Activated T-helper 2 cell treated with anti-CD3 and anti-CD28 coated beads, Interferon-gamma antibody, Interleukin-2, Interleukin-4, amounts not matched to agents 10 μg/mL and 5 μg/mL and 100 μg/mL, durations not matched to agents 14 hours and 24 hours and 36 hours (primary cell): ENCODE measurements at regions not wholly inside any gene's neighbourhood (a gene's known extent, or its start where the extent isn't known, plus 50 kb on each side); places are given as distances from the start of the nearest gene placed in this dataset.
A peak's percentile ranks its signal among the peaks of the same experiment; 100 is the strongest.

Source experiments
- DNase-seq: peaks from one replicate; pipeline ENCODE4 v3.0.0; 2021; ENCODE audit warnings: low spot score
- H3K27ac Mint-ChIP-seq: one replicate; pipeline ENCODE4 v1.8.0; 2021; ENCODE audit warnings: mixed read lengths
- H3K27me3 Mint-ChIP-seq: one replicate; pipeline ENCODE4 v1.8.0; 2021; ENCODE audit warnings: low read depth, mixed read lengths
- H3K36me3 Mint-ChIP-seq: one replicate; pipeline ENCODE4 v1.8.0; 2021; ENCODE audit warnings: low read depth, mixed read lengths
- H3K4me1 Mint-ChIP-seq: one replicate; pipeline ENCODE4 v1.8.0; 2021; ENCODE audit warnings: low read depth, mixed read lengths
- H3K4me3 Mint-ChIP-seq: one replicate; pipeline ENCODE4 v1.8.0; 2021; ENCODE audit warnings: low read depth, mild to moderate bottlenecking, moderate library complexity, mixed read lengths
- H3K9me3 Mint-ChIP-seq: one replicate; pipeline ENCODE4 v1.8.0; 2021; ENCODE audit warnings: mixed read lengths
- intact Hi-C: fragments of 100-400 bp; cut with micrococcal nuclease; formaldehyde crosslinking; loops from one replicate; pipeline ENCODE4 v1.15.1; 2023

DNA sequence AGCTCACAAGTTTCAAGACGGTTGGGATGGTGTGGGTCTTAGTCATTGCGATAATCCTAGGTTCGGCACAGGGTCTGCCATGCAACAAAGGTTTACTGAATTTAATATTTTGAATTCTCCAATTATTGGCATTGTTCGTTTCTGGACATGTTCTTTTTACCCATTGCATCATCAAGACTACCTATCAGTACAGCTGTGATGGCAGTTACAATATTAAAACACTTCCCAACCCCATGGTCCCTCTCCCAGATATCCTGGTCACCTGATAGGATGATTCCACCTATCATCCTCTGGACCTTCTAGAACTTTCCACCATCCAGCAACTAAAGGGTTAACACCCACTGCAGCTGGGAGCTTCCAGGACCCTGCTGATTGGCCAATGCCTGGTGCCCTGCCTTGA is 377.8 kb upstream of the PRKCQ start:
- intact Hi-C loops: no loop called here
- Mint-ChIP-seq H3K27me3 (peaks cover 11% of the 10 kb centered on the region), H3K27ac (no peak overlapping the region), H3K9me3 (no peaks in the 10 kb centered on the region), H3K36me3 (no peaks in the 10 kb centered on the region), H3K4me3 (no peak overlapping the region), H3K4me1 (peaks cover 16% of the 10 kb centered on the region)
- DNase-seq: no peak

GRCh38 chr10:6956562-6956961 is 376.5 kb upstream of the PRKCQ start:
- Mint-ChIP-seq H3K27ac (no peak overlapping the region), H3K27me3 (peaks cover 11% of the 10 kb centered on the region)

DNA sequence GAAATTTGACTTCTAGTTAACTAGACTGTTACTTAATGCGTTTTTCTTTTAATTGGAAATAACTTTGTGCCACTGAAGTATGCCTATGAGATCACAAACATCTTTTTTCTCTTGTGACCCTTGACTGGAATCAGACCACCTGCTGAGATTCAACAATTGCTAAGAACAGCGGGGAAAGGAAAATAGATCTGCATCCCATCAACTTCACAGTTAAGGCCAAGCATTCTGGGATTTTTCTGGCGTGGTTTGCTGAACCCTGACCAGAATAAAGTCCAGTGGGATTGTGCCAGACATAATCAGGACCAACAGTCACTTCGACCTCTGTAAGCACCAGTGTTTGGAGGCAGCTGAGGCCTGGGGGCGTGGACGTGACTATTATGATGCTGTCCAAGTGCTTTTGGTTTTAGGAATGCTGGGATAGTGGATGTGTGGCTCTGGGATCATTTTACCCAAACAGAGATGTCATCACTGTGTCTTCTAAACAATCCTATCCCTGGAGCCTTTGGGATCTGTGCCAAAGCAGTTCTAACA is 373.3 kb upstream of the PRKCQ start:
- DNase-seq: no peak
- peaks cover 6% of the 10 kb centered on the region for H3K27me3 Mint-ChIP-seq
- no peaks in the 10 kb centered on the region for H3K36me3 Mint-ChIP-seq
- intact Hi-C loops: no loop called here
- peaks cover 7% of the 10 kb centered on the region for H3K4me1 Mint-ChIP-seq
- H3K4me3 Mint-ChIP-seq: no peak overlapping the region
- H3K27ac Mint-ChIP-seq: no peak overlapping the region
- H3K9me3 Mint-ChIP-seq: no peaks in the 10 kb centered on the region

More at GRCh38 chr10:6956562-6956961, 376.5 kb upstream of the PRKCQ start:
- DNase-seq: no peak
- peaks cover 16% of the 10 kb centered on the region for H3K4me1 Mint-ChIP-seq
- H3K9me3 Mint-ChIP-seq: no peaks in the 10 kb centered on the region
- H3K4me3 Mint-ChIP-seq: no peak overlapping the region
- no peaks in the 10 kb centered on the region for H3K36me3 Mint-ChIP-seq
- intact Hi-C loops: no loop called here

DNA sequence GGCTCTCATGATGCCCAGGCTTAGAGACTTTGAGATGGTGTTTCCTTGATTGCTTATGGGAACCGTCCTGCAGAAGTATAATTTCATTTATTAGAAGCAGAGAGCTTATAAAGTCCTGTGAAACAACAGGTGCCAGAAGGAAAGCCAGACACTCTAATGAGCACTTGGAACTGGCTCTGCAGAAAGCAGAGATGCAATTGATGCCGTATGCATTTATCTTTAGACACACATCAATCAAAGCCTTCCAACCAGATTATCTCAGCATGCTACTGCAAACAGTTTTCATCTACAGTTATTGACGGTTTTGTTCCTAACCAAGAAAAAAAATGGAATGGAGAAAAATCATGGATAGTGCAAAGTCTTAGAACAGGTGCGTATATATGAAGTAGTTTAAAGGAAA is 371.7 kb upstream of the PRKCQ start:
- Mint-ChIP-seq H3K4me1 (no peaks in the 10 kb centered on the region), H3K9me3 (no peaks in the 10 kb centered on the region), H3K4me3 (no peak overlapping the region), H3K27ac (no peak overlapping the region), H3K36me3 (no peaks in the 10 kb centered on the region), H3K27me3 (peaks cover 14% of the 10 kb centered on the region)
- intact Hi-C loops: no loop called here
- DNase-seq: no peak

DNA sequence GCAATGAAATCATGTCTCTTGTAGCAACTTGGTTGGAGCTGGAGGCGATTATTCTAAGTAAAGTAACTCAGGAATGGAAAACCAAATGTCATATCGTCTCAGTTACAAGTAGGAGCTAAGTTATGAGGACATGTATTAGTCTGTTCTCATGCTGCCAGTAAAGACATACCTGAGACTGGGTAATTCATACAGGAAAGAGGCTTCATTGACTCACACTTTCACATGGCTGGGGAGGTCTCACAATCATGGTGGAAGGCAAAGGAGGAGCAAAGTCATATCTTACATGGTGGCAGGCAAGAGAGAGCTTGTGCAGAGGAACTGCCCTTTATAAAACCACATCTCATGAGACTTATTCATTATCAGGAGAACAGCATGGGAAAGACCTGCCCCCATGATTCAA is 370.1 kb upstream of the PRKCQ start:
- Mint-ChIP-seq H3K27me3 (peaks cover 23% of the 10 kb centered on the region), H3K9me3 (no peaks in the 10 kb centered on the region), H3K36me3 (no peaks in the 10 kb centered on the region), H3K4me1 (no peaks in the 10 kb centered on the region), H3K27ac (no peak overlapping the region), H3K4me3 (no peak overlapping the region)
- no peak for DNase-seq
- intact Hi-C loops: no loop called here

- Mint-ChIP-seq H3K4me3 (no peak overlapping the region), H3K27me3 (peaks cover 33% of the 10 kb centered on the region), H3K36me3 (no peaks in the 10 kb centered on the region), H3K9me3 (no peaks in the 10 kb centered on the region), H3K4me1 (no peaks in the 10 kb centered on the region), H3K27ac (no peak overlapping the region)
- intact Hi-C loops: no loop called here
- no peak for DNase-seq
These were observed 364.4 kb upstream of the PRKCQ start for GRCh38 chr10:6944436-6944835.

DNA sequence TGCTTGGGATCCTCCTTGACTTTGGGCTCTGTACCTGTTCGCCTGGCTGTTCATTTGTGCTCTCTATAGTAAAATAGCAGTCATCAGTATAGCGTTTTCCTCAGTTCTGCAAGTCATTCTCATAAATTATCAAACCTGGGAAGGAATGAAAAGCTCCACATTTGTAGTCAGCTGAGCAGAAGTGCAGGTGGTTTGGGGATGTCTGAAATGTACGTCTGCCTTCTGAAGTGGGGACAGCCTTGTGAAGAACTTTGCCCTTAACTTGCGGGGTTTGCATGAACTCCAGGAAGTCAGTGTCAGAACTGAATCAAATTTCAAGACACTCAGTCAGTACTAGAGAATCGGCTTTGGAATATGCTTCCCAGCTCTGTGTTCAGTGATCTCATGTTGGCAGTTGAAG is 358.3 kb upstream of the PRKCQ start:
- intact Hi-C loops: no loop called here
- no peak for DNase-seq
- H3K4me1 Mint-ChIP-seq: no peaks in the 10 kb centered on the region
- no peaks in the 10 kb centered on the region for H3K36me3 Mint-ChIP-seq
- H3K27ac Mint-ChIP-seq: no peak overlapping the region
- H3K9me3 Mint-ChIP-seq: peaks cover 8% of the 10 kb centered on the region
- peaks cover 42% of the 10 kb centered on the region for H3K27me3 Mint-ChIP-seq
- no peak overlapping the region for H3K4me3 Mint-ChIP-seq

- intact Hi-C loops: no loop called here
- Mint-ChIP-seq H3K4me3 (no peak overlapping the region), H3K4me1 (no peaks in the 10 kb centered on the region), H3K9me3 (peaks cover 10% of the 10 kb centered on the region), H3K36me3 (no peaks in the 10 kb centered on the region), H3K27ac (no peak overlapping the region), H3K27me3 (peaks cover 43% of the 10 kb centered on the region)
- DNase-seq: no peak
These were observed 356.9 kb upstream of the PRKCQ start for GRCh38 chr10:6936931-6937330.

DNA sequence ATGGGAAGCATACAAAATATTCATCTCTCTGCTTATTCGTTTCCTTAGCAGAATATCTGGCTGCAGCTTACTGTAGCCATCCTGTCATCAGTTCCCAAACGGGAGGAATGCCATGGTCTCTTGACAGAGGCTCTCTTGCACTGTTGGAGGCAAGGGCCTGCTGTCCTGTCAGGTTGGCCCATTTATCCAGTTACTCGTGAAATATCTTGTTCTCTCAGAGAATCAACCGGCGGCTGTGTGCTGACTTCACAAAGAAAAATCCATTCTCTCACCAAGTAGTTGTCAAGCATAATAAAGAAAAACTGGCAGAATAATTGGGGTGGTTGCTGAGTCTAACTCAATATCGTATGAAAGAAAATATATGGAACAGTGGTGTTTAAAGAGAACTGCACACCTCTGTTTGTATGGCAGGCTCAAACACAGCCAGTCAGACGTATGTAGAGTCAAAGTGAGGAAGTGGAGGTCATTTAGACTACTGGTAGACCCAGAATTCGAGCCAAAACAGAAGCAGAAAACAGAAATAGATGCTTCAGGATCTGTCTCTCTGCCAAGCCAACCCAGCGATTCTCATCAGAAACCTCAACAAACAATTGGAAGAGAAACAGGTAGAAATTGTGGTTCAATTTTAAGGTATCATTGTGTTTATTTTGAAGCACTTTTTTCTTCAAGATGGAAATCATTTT is 349.2 kb upstream of the PRKCQ start:
- Mint-ChIP-seq H3K27me3 (peaks cover 6% of the 10 kb centered on the region), H3K27ac (no peak overlapping the region), H3K4me1 (peaks cover 42% of the 10 kb centered on the region), H3K9me3 (peaks cover 8% of the 10 kb centered on the region), H3K4me3 (no peak overlapping the region), H3K36me3 (no peaks in the 10 kb centered on the region)
- intact Hi-C loops: loop anchor here (5.0 to 10.0 kb wide), 4 partner anchors 106 to 343 kb away; no protein-coding TSS in a partner anchor
- DNase-seq: no peak

GRCh38 chr10:6928586-6928985 is 348.5 kb upstream of the PRKCQ start:
- H3K36me3 Mint-ChIP-seq: no peaks in the 10 kb centered on the region
- peaks cover 42% of the 10 kb centered on the region for H3K4me1 Mint-ChIP-seq
- no peak for DNase-seq
- H3K27me3 Mint-ChIP-seq: peaks cover 6% of the 10 kb centered on the region
- H3K9me3 Mint-ChIP-seq: peaks cover 8% of the 10 kb centered on the region
- peak overlapping the region; percentile 91 for H3K27ac Mint-ChIP-seq
- H3K4me3 Mint-ChIP-seq: peak overlapping the region; percentile 62
- intact Hi-C loops: loop anchor here (5.0 to 10.0 kb wide), 4 partner anchors 106 to 344 kb away; no protein-coding TSS in a partner anchor

DNA sequence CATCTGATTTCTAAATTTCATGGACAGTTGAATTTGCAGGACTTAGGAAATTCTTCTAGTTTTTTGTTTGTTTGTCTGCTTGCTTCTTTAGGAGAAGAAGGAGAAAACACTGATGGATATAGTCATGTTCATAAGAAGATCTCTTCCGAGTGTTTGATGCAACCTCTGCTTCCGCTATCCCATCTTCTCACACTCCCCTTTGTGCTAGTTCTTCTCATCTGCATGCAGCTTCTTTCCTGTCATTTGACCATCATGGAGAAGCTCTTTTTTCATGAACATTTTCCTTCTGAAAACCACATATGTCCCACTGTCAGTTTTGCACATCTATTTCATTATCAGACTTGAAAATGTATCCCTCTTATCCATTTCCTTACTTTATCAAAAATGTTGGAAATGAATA is 346.9 kb upstream of the PRKCQ start:
- no peak for DNase-seq
- Mint-ChIP-seq H3K9me3 (peaks cover 5% of the 10 kb centered on the region), H3K27ac (peak overlapping the region; percentile 73), H3K27me3 (peaks cover 1% of the 10 kb centered on the region), H3K4me1 (peaks cover 42% of the 10 kb centered on the region), H3K4me3 (peak overlapping the region; percentile 28), H3K36me3 (no peaks in the 10 kb centered on the region)
- intact Hi-C loops: loop anchor here (2.0 to 10.0 kb wide), 5 partner anchors 108 to 345 kb away; no protein-coding TSS in a partner anchor

DNA sequence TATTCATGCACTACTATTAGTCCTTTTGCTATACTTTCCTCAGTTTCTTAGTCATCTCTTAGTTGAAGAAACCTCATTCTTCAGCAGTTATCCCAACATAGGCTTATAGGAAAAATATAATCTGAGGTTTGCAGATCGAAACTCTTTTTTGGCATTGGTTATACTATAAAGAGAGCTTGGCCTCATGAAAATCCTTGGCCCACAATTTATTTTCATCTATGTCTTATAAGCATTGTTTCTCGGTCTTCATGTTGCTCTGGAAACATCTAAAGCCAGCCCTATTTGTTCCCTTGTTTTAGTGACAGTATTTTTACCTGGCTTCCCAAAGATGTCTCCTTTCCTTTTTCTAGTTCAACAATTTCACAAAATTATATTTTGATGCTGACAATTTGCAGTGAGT is 345.1 kb upstream of the PRKCQ start:
- peaks cover 5% of the 10 kb centered on the region for H3K9me3 Mint-ChIP-seq
- intact Hi-C loops: loop anchor here (5.0 to 10.0 kb wide), 4 partner anchors 110 to 347 kb away; no protein-coding TSS in a partner anchor
- no peak overlapping the region for H3K4me3 Mint-ChIP-seq

DNA sequence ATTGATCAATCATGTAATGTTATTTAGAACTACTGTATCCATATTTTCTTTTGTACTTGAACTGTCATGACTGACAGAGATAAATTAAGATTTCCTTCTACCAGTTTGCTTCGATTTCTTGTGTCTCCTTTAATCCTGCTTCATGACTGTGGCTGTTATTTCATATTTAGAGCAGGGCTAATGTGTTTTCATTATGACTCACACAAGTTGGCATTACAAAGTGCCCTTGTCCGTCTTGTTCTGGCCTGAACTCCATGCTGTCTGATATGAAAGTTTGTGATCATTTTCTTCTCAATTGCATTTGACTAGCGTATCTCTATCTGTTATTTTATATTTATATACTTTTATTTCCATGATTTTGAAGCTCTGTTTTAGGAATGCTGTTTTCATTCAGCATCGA is 344.1 kb upstream of the PRKCQ start:
- DNase-seq: no peak
- no peaks in the 10 kb centered on the region for H3K36me3 Mint-ChIP-seq
- H3K27me3 Mint-ChIP-seq: peaks cover 4% of the 10 kb centered on the region
- intact Hi-C loops: loop anchor here (10.0 kb wide), 2 partner anchors 111 to 191 kb away; no protein-coding TSS in a partner anchor
- peaks cover 46% of the 10 kb centered on the region for H3K4me1 Mint-ChIP-seq
- no peak overlapping the region for H3K4me3 Mint-ChIP-seq
- no peak overlapping the region for H3K27ac Mint-ChIP-seq
- H3K9me3 Mint-ChIP-seq: no peaks in the 10 kb centered on the region

More for the DNA sequence above, 345.1 kb upstream of the PRKCQ start:
- DNase-seq: no peak
- no peak overlapping the region for H3K27ac Mint-ChIP-seq
- peaks cover 1% of the 10 kb centered on the region for H3K27me3 Mint-ChIP-seq
- peaks cover 48% of the 10 kb centered on the region for H3K4me1 Mint-ChIP-seq
- no peaks in the 10 kb centered on the region for H3K36me3 Mint-ChIP-seq
